ENCODE measurements at regions not wholly inside any gene's neighbourhood (a gene's known extent, or its start where the extent isn't known, plus 50 kb on each side); places are given as distances from the start of the nearest gene placed in this dataset.

DNA sequence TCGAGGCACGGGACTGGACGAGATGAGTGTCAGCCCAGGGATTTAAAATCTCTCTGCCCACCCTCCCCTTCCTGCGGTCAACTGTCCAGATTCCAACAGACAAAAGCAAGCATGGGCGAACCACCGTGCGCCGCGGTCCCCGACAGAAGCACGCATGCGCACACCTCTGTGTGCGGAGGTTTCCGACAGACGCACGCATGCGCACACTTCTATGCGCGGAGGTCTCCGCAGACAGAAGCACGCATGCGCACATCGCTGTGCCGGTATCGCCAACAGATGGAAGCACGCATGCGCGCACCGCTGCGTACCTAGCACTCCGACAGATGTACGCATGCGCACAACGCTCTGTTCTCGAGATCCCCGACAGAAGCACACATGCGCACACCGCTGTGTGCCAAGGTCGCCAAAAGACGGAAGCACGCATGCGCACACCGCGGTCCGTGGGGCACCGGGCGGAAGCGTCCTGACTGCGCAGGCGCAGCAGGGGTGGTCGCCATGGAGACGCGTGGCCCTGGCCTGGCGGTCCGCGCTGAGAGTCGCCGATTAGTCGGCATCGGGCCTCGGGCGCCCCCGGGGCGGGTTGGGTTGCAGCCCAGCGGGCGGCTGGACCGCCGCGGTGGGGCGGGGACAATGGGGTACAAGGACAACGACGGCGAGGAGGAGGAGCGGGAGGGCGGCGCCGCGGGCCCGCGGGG, 57.4 kb upstream of the RPH3AL start:
- Histone ChIP-seq H3K27me3 (replicated peaks in 1 of 4; ENCODE audit: control insufficient read depth in 3 of 4, extremely low read depth in 1 of 4, insufficient read depth in 3 of 4, low read length in 3 of 4) (no peaks in the 10 kb centered on the region), H4K91ac (replicated peaks; ENCODE audit: insufficient read length, low read length) (peak overlapping the region; percentile 37), H2BK12ac (ENCODE audit: low read depth, low read length) (no peak overlapping the region), H2AFZ (ENCODE audit: low read length) (peak overlapping the region; percentile 70; the same call in 1 of the 2 replicates), H4K20me1 (replicated peaks in 1 of 2; ENCODE audit: control insufficient read depth in 1 of 2, insufficient read depth in 2 of 2, low read length in 2 of 2) (no peaks in the 10 kb centered on the region), H3K14ac (ENCODE audit: insufficient read length) (no peak overlapping the region), H2BK15ac (ENCODE audit: low read length) (0 out of 2 replicates have a peak overlapping the region, but pooled peaks have one; percentile 72), H3K4ac (replicated peaks; ENCODE audit: insufficient read length, low read depth, low read length) (peak overlapping the region; percentile 47), H2BK120ac (replicated peaks; ENCODE audit: low read depth, low read length) (no peak overlapping the region), H3K23me2 (ENCODE audit: low read depth, low read length) (peaks cover 4% of the 10 kb centered on the region; the same call in 1 of the 2 replicates), H3K27ac (ENCODE audit: low read depth, low read length) (0 out of 2 replicates have a peak overlapping the region, but pooled peaks have one; percentile 44), H3K4me3 (ENCODE audit: extremely low read depth in 1 of 4, insufficient read depth in 2 of 4, low read depth in 3 of 4, low read length in 4 of 4) (peak overlapping the region; percentile 50 to 76 (median 65)), H3K36me3 (ENCODE audit: control insufficient read depth in 2 of 4, insufficient read depth in 4 of 4, low read length in 3 of 4) (0 out of 8 replicates have a peak, but pooled peaks cover 0 to 3% (median 0%) of the 10 kb centered on the region in 4 experiments), H3K23ac (ENCODE audit: insufficient read length) (no peak overlapping the region), H3K56ac (replicated peaks; ENCODE audit: insufficient read length, low read depth, low read length) (peak overlapping the region; percentile 9), H3K9ac (replicated peaks in 1 of 4; ENCODE audit: extremely low read depth in 1 of 4, low read depth in 3 of 4, low read length in 3 of 4) (peak overlapping the region in 2 of 4 experiments; percentile 54 to 56; a peak in 3 of 7 replicates), H2BK5ac (ENCODE audit: low read depth, low read length) (peak overlapping the region; percentile 82), H3K9me3 (ENCODE audit: insufficient read depth in 2 of 2, low read depth in 1 of 2, low read length in 1 of 2) (no peaks in the 10 kb centered on the region), H3K4me1 (replicated peaks in 1 of 4; ENCODE audit: control insufficient read depth in 3 of 4, insufficient read depth in 4 of 4, low read length in 3 of 4) (peaks cover 0 to 8% (median 3%) of the 10 kb centered on the region in 4 experiments; a peak in 4 of 7 replicates), H3K18ac (ENCODE audit: extremely low read depth, low read length) (peak overlapping the region; percentile 52; the same call in 1 of the 2 replicates), H3K4me2 (ENCODE audit: insufficient read depth in 1 of 2, low read depth in 2 of 2, low read length in 2 of 2) (peak overlapping the region; percentile 87 to 93), H2BK20ac (ENCODE audit: low read length) (no peak overlapping the region), H3K79me2 (ENCODE audit: control insufficient read depth in 1 of 2, insufficient read depth in 2 of 2, low read length in 2 of 2) (no peaks in the 10 kb centered on the region), H2AK5ac (ENCODE audit: low read depth, low read length) (peak overlapping the region; percentile 49; the same call in 1 of the 2 replicates), H4K5ac (ENCODE audit: insufficient read length, low read depth, low read length) (peak overlapping the region; percentile 65), H3K79me1 (ENCODE audit: low read depth, low read length) (no peaks in the 10 kb centered on the region; the same call in 1 of the 2 replicates), H4K8ac (ENCODE audit: extremely low read depth, insufficient read depth, low read length) (peak overlapping the region; percentile 82; the same call in 1 of the 2 replicates)
- DNase-seq (ENCODE audit: low read depth in 1 of 2, low spot score in 2 of 2), result peak; percentile 100
- peak; percentile 100 for FAIRE-seq
- ChIA-PET CTCF (ENCODE audit: partially characterized antibody) (interaction anchor here (1.0 to 3.2 kb wide), 5 partner anchors 31 to 290 kb away, joined by 3 to 73 read pairs (median 4); no protein-coding TSS in a partner anchor), POLR2A (ENCODE audit: partially characterized antibody) (interaction anchor here (0.6 kb wide), 1 partner anchor 263 kb away, joined by 3 read pairs; no protein-coding TSS in a partner anchor)
- 2% methylated on average over 58 of the region's 80 CpGs; no CpG with 5 or more reads in 1 of the 2 experiments for WGBS, 2 experiments (ENCODE audit: extremely low coverage in 1 of 2, insufficient coverage in 1 of 2, insufficient read length in 1 of 2, insufficient replicate concordance in 2 of 2, low coverage in 1 of 2, low lambda C conversion rate in 2 of 2, missing lambda C conversion rate in 1 of 2)
- no peak; the same call in none of the 2 replicates for TF ChIP-seq PHF8 (conservative IDR thresholded peaks at IDR 0.05; ENCODE audit: low read depth, low read length)
- 0 out of 4 replicates have a peak, but pooled peaks of 1 of the 2 experiments have one; percentile 0 for TF ChIP-seq RAD21 (IDR thresholded peaks at IDR 0.05 in 1 of 2, conservative IDR thresholded peaks at IDR 0.05 in 1 of 2; ENCODE audit: low read depth in 2 of 2, low read length in 2 of 2)
- TF ChIP-seq KDM4A (IDR thresholded peaks at IDR 0.05; ENCODE audit: low read depth, low read length, severe bottlenecking), result peak; percentile 66
- no peak for TF ChIP-seq SAP30 (IDR thresholded peaks at IDR 0.05; ENCODE audit: insufficient read depth, insufficient replicate concordance, low read length)
- TF ChIP-seq POLR2AphosphoS5 (IDR thresholded peaks at IDR 0.05; ENCODE audit: low read depth, low read length), result peak; percentile 82
- peak; percentile 88 for TF ChIP-seq NRF1 (IDR thresholded peaks at IDR 0.05; ENCODE audit: low read depth, low read length)
- no peak for TF ChIP-seq KDM5A (IDR thresholded peaks at IDR 0.05; ENCODE audit: low read length)
- TF ChIP-seq SIN3A (conservative IDR thresholded peaks at IDR 0.05 in 1 of 2, IDR thresholded peaks at IDR 0.05 in 1 of 2; ENCODE audit: low read depth in 1 of 2, low read length in 2 of 2), result peak; percentile 67 to 96; a peak in 2 of 4 replicates
- peak; percentile 49; the same call in 1 of the 2 replicates for TF ChIP-seq CREB1 (IDR thresholded peaks at IDR 0.05)
- peak; percentile 83; the same call in 1 of the 2 replicates for TF ChIP-seq RBBP5 (IDR thresholded peaks at IDR 0.05; ENCODE audit: borderline replicate concordance, low read depth, low read length)

All from H1 (cell line).